ENCODE measurements at regions not wholly inside any gene's neighbourhood (a gene's known extent, or its start where the extent isn't known, plus 50 kb on each side); places are given as distances from the start of the nearest gene placed in this dataset.

GRCh38 chr7:67692425-67692824 is 695.8 kb downstream of the TYW1 start:
- H3K9me3 Mint-ChIP-seq (ENCODE audit: unreplicated experiment): peaks cover 4% of the 10 kb centered on the region
- TF ChIP-seq CTCF (IDR thresholded peaks at IDR 0.05; ENCODE audit: partially characterized antibody, unreplicated experiment): no peak
- H3K36me3 Mint-ChIP-seq (ENCODE audit: unreplicated experiment): no peaks in the 10 kb centered on the region
- DNase-seq: no peak
- no peak overlapping the region for H3K4me3 Mint-ChIP-seq (ENCODE audit: unreplicated experiment)
- H3K27ac Mint-ChIP-seq (ENCODE audit: unreplicated experiment): no peak overlapping the region
- H3K27me3 Mint-ChIP-seq (ENCODE audit: unreplicated experiment): peaks cover 7% of the 10 kb centered on the region
- no peaks in the 10 kb centered on the region for H3K4me1 Mint-ChIP-seq (ENCODE audit: low read depth, unreplicated experiment)

- Mint-ChIP-seq H3K9me3 (ENCODE audit: unreplicated experiment) (peaks cover 4% of the 10 kb centered on the region), H3K27ac (ENCODE audit: unreplicated experiment) (no peak overlapping the region), H3K4me3 (ENCODE audit: unreplicated experiment) (no peak overlapping the region), H3K36me3 (ENCODE audit: unreplicated experiment) (no peaks in the 10 kb centered on the region), H3K27me3 (ENCODE audit: unreplicated experiment) (peaks cover 4% of the 10 kb centered on the region), H3K4me1 (ENCODE audit: low read depth, unreplicated experiment) (no peaks in the 10 kb centered on the region)
- DNase-seq: no peak
- TF ChIP-seq CTCF (IDR thresholded peaks at IDR 0.05; ENCODE audit: partially characterized antibody, unreplicated experiment): no peak
Measured at GRCh38 chr7:67696124-67696523, 699.5 kb downstream of the TYW1 start.

GRCh38 chr7:67696878-67697277 is 700.2 kb downstream of the TYW1 start:
- H3K36me3 Mint-ChIP-seq (ENCODE audit: unreplicated experiment): peaks cover 5% of the 10 kb centered on the region
- H3K4me1 Mint-ChIP-seq (ENCODE audit: low read depth, unreplicated experiment): no peaks in the 10 kb centered on the region
- peaks cover 4% of the 10 kb centered on the region for H3K27me3 Mint-ChIP-seq (ENCODE audit: unreplicated experiment)
- DNase-seq: no peak
- no peak for TF ChIP-seq CTCF (IDR thresholded peaks at IDR 0.05; ENCODE audit: partially characterized antibody, unreplicated experiment)
- H3K9me3 Mint-ChIP-seq (ENCODE audit: unreplicated experiment): peaks cover 5% of the 10 kb centered on the region
- H3K4me3 Mint-ChIP-seq (ENCODE audit: unreplicated experiment): no peak overlapping the region
- H3K27ac Mint-ChIP-seq (ENCODE audit: unreplicated experiment): peak overlapping the region; percentile 1

GRCh38 chr7:67698354-67698753 is 701.7 kb downstream of the TYW1 start:
- H3K27me3 Mint-ChIP-seq (ENCODE audit: unreplicated experiment): peaks cover 2% of the 10 kb centered on the region
- TF ChIP-seq CTCF (IDR thresholded peaks at IDR 0.05; ENCODE audit: partially characterized antibody, unreplicated experiment): no peak
- no peak overlapping the region for H3K4me3 Mint-ChIP-seq (ENCODE audit: unreplicated experiment)
- no peaks in the 10 kb centered on the region for H3K4me1 Mint-ChIP-seq (ENCODE audit: low read depth, unreplicated experiment)
- DNase-seq: no peak
- peaks cover 5% of the 10 kb centered on the region for H3K9me3 Mint-ChIP-seq (ENCODE audit: unreplicated experiment)
- peaks cover 5% of the 10 kb centered on the region for H3K36me3 Mint-ChIP-seq (ENCODE audit: unreplicated experiment)
- H3K27ac Mint-ChIP-seq (ENCODE audit: unreplicated experiment): no peak overlapping the region

GRCh38 chr7:67705850-67706249 is 709.2 kb downstream of the TYW1 start:
- H3K9me3 Mint-ChIP-seq (ENCODE audit: unreplicated experiment): peaks cover 6% of the 10 kb centered on the region
- DNase-seq: no peak
- H3K36me3 Mint-ChIP-seq (ENCODE audit: unreplicated experiment): peaks cover 17% of the 10 kb centered on the region
- no peaks in the 10 kb centered on the region for H3K27me3 Mint-ChIP-seq (ENCODE audit: unreplicated experiment)
- no peak for TF ChIP-seq CTCF (IDR thresholded peaks at IDR 0.05; ENCODE audit: partially characterized antibody, unreplicated experiment)
- no peak overlapping the region for H3K27ac Mint-ChIP-seq (ENCODE audit: unreplicated experiment)
- H3K4me1 Mint-ChIP-seq (ENCODE audit: low read depth, unreplicated experiment): no peaks in the 10 kb centered on the region
- no peak overlapping the region for H3K4me3 Mint-ChIP-seq (ENCODE audit: unreplicated experiment)
